HG03575 (cell line): ENCODE measurements at regions not wholly inside any gene's neighbourhood (a gene's known extent, or its start where the extent isn't known, plus 50 kb on each side); places are given as distances from the start of the nearest gene placed in this dataset.

ENCODE experiments used
- ATAC-seq: cut with Tn5 transposase; IDR thresholded peaks from one replicate; pipeline ENCODE4 v1.9.1; 2021; ENCODE audit not compliant: unreplicated experiment, insufficient number of reproducible peaks, low FRiP score; ENCODE audit errors: extremely low read depth

- ATAC-seq = no peak
These were observed 177.2 kb upstream of the INHBA start for GRCh38 chr7:41880107-41880506.

GRCh38 chr7:41879403-41879802 is 176.5 kb upstream of the INHBA start:
- ATAC-seq = no peak

- ATAC-seq = no peak
These were observed 175.7 kb upstream of the INHBA start for GRCh38 chr7:41878309-41879295.

- no peak for ATAC-seq
These were observed 174.2 kb upstream of the INHBA start for GRCh38 chr7:41877118-41877517.

- no peak for ATAC-seq
These were observed 172.6 kb upstream of the INHBA start for GRCh38 chr7:41875513-41875912.

GRCh38 chr7:41874201-41874785 is 171.4 kb upstream of the INHBA start:
- ATAC-seq = no peak

GRCh38 chr7:41873741-41874140 is 170.9 kb upstream of the INHBA start:
- no peak for ATAC-seq

GRCh38 chr7:41872966-41873365 is 170.1 kb upstream of the INHBA start:
- no peak for ATAC-seq

- no peak for ATAC-seq
These were observed 167.7 kb upstream of the INHBA start for GRCh38 chr7:41870461-41871138.

- no peak for ATAC-seq
These were observed 167.1 kb upstream of the INHBA start for GRCh38 chr7:41869997-41870396.

- ATAC-seq = no peak
These were observed 166.7 kb upstream of the INHBA start for GRCh38 chr7:41869596-41869995.

- no peak for ATAC-seq
These were observed 166.2 kb upstream of the INHBA start for GRCh38 chr7:41869091-41869490.

GRCh38 chr7:41867639-41868280 is 164.9 kb upstream of the INHBA start:
- no peak for ATAC-seq

- no peak for ATAC-seq
These were observed 159.4 kb upstream of the INHBA start for GRCh38 chr7:41862261-41862660.

GRCh38 chr7:41861642-41862041 is 158.8 kb upstream of the INHBA start:
- no peak for ATAC-seq

- ATAC-seq = no peak
These were observed 155.3 kb upstream of the INHBA start for GRCh38 chr7:41858201-41858600.

- ATAC-seq = no peak
These were observed 152.9 kb upstream of the INHBA start for GRCh38 chr7:41855798-41856197.

- no peak for ATAC-seq
These were observed 144.7 kb upstream of the INHBA start for GRCh38 chr7:41847606-41848005.

GRCh38 chr7:41847151-41847550 is 144.3 kb upstream of the INHBA start:
- ATAC-seq = no peak
